Neural progenitor cell (in vitro differentiated cells): ENCODE measurements at regions not wholly inside any gene's neighbourhood (a gene's known extent, or its start where the extent isn't known, plus 50 kb on each side); places are given as distances from the start of the nearest gene placed in this dataset.

Experiments used
- DNase-seq: peaks from one replicate; pipeline ENCODE4 v3.0.0-alpha.2; 2016; ENCODE audit warnings: low spot score
- H2AFZ ChIP-seq: fragments of 200-600 bp; sonication (generic); replicated peaks from 2 replicates; pipeline ENCODE4 v1.6.1; 2016; ENCODE audit warnings: antibody characterized with exemption
- H3F3A ChIP-seq: fragments of 200-600 bp; sonication (generic); 2 replicates; pipeline ENCODE4 v1.6.1; 2016; ENCODE audit warnings: antibody characterized with exemption, low read depth
- H3K27ac ChIP-seq: fragments of 200-600 bp; sonication (generic); 2 replicates; pipeline ENCODE4 v1.5.1; 2016; ENCODE audit warnings: mild to moderate bottlenecking
- H3K27me3 ChIP-seq: fragments of 200-600 bp; sonication (generic); 2 replicates; pipeline ENCODE4 v1.6.1; 2016; ENCODE audit warnings: mild to moderate bottlenecking, moderate library complexity
- H3K36me3 ChIP-seq: fragments of 200-600 bp; sonication (generic); 2 replicates; pipeline ENCODE4 v1.5.1; 2016
- H3K4me1 ChIP-seq: fragments of 200-600 bp; sonication (generic); 2 replicates; pipeline ENCODE4 v1.6.1; 2016; ENCODE audit warnings: mixed run types
- H3K4me2 ChIP-seq: fragments of 200-600 bp; sonication (generic); 2 replicates; pipeline ENCODE4 v1.6.1; 2016
- H3K4me3 ChIP-seq: fragments of 200-600 bp; sonication (generic); 2 replicates; pipeline ENCODE4 v1.5.1; 2016
- H3K79me2 ChIP-seq: fragments of 200-600 bp; sonication (generic); 2 replicates; pipeline ENCODE4 v1.6.1; 2016; ENCODE audit warnings: low read depth
- H3K9ac ChIP-seq: fragments of 200-600 bp; sonication (generic); 2 replicates; pipeline ENCODE4 v1.6.1; 2016
- H3K9me3 ChIP-seq: fragments of 200-600 bp; sonication (generic); 2 replicates; pipeline ENCODE4 v1.5.1; 2016; ENCODE audit warnings: low read depth
- H4K20me1 ChIP-seq: fragments of 200-600 bp; sonication (generic); 2 replicates; pipeline ENCODE4 v1.6.1; 2016; ENCODE audit warnings: low read depth
- H3K27ac Mint-ChIP-seq: 3 replicates; pipeline ENCODE4 v1.8.0; 2021; ENCODE audit warnings: mixed read lengths
- H3K27me3 Mint-ChIP-seq: 2 replicates; pipeline ENCODE4 v1.8.0; 2022; ENCODE audit warnings: low read depth, mild to moderate bottlenecking, inconsistent platforms, moderate library complexity, mixed read lengths; ENCODE audit not compliant: insufficient read depth
- H3K36me3 Mint-ChIP-seq: 3 replicates; pipeline ENCODE4 v1.8.0; 2021; ENCODE audit warnings: mixed read lengths
- H3K4me1 Mint-ChIP-seq: 3 replicates; pipeline ENCODE4 v1.8.0; 2021; ENCODE audit warnings: mixed read lengths
- H3K4me3 Mint-ChIP-seq: 3 replicates; pipeline ENCODE4 v1.8.0; 2021; ENCODE audit warnings: mild to moderate bottlenecking, moderate library complexity, mixed read lengths
- H3K9me3 Mint-ChIP-seq: 3 replicates; pipeline ENCODE4 v1.8.0; 2020; ENCODE audit warnings: mixed read lengths
- CTCF ChIP-seq: fragments of 200-600 bp; sonication (generic); IDR thresholded peaks from 2 replicates; pipeline ENCODE4 v1.5.1; 2017; ENCODE audit warnings: antibody characterized with exemption, mild to moderate bottlenecking
- EZH2 ChIP-seq: fragments of 200-600 bp; sonication (generic); IDR thresholded peaks from 2 replicates; pipeline ENCODE4 v1.6.1; 2017; ENCODE audit warnings: antibody characterized with exemption, mild to moderate bottlenecking, moderate library complexity
- EZH2phosphoT487 ChIP-seq: fragments of 200-600 bp; sonication (generic); IDR thresholded peaks from 2 replicates; pipeline ENCODE4 v1.6.1; 2017; ENCODE audit warnings: antibody characterized with exemption

DNA sequence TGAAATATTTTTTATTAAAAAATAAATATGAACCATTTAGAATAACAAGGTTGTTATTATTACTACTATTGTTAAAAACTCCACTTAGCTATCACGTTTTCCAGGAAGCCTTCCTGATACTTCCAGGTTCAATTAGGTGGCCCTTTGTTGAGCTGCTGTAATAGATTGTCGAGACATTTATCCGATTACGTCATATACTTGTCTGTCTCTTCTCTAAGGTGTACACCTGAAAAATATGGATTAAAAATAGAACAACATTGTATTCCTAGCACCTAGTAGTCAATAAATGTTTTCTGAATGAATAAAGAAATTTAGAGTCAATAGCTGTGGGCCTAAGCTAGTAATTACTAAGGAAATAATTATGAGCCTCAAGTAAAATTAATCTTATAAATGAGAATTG is 359.6 kb downstream of the RNF144B start:
- DNase-seq, result no peak
- no peak overlapping the region for H3K4me3 Mint-ChIP-seq
- H3K4me2 ChIP-seq, result no peak overlapping the region
- no peaks in the 10 kb centered on the region for H3K36me3 ChIP-seq
- H3K4me1 Mint-ChIP-seq, result peaks cover 19% of the 10 kb centered on the region
- H3K4me3 ChIP-seq, result no peak overlapping the region
- H4K20me1 ChIP-seq, result no peaks in the 10 kb centered on the region
- peaks cover 29% of the 10 kb centered on the region for H3K4me1 ChIP-seq
- no peak overlapping the region for H3K27ac ChIP-seq
- H3K36me3 Mint-ChIP-seq, result no peaks in the 10 kb centered on the region
- no peak overlapping the region for H3K9ac ChIP-seq
- peaks cover 5% of the 10 kb centered on the region for H3K27me3 Mint-ChIP-seq
- no peak overlapping the region for H3K27ac Mint-ChIP-seq
- TF ChIP-seq EZH2, result no peak
- TF ChIP-seq EZH2phosphoT487, result no peak
- no peak for TF ChIP-seq CTCF
- peaks cover 17% of the 10 kb centered on the region for H3F3A ChIP-seq
- no peaks in the 10 kb centered on the region for H3K9me3 ChIP-seq
- H2AFZ ChIP-seq, result no peak overlapping the region
- H3K27me3 ChIP-seq, result peaks cover 3% of the 10 kb centered on the region
- no peaks in the 10 kb centered on the region for H3K79me2 ChIP-seq
- H3K9me3 Mint-ChIP-seq, result peaks cover 12% of the 10 kb centered on the region

- Mint-ChIP-seq H3K4me3 (no peak overlapping the region), H3K4me1 (peaks cover 32% of the 10 kb centered on the region), H3K36me3 (no peaks in the 10 kb centered on the region), H3K27ac (no peak overlapping the region), H3K27me3 (peaks cover 5% of the 10 kb centered on the region), H3K9me3 (peaks cover 12% of the 10 kb centered on the region)
- H3K79me2 ChIP-seq, result no peaks in the 10 kb centered on the region
- no peak overlapping the region for H3K4me3 ChIP-seq
- H3K36me3 ChIP-seq, result no peaks in the 10 kb centered on the region
- peaks cover 22% of the 10 kb centered on the region for H3F3A ChIP-seq
- H4K20me1 ChIP-seq, result no peaks in the 10 kb centered on the region
- H2AFZ ChIP-seq, result no peak overlapping the region
- H3K9ac ChIP-seq, result no peak overlapping the region
- no peaks in the 10 kb centered on the region for H3K9me3 ChIP-seq
- TF ChIP-seq EZH2phosphoT487, result peak; percentile 81
- no peak for TF ChIP-seq CTCF
- H3K27ac ChIP-seq, result peak overlapping the region; percentile 66
- H3K27me3 ChIP-seq, result peaks cover 10% of the 10 kb centered on the region
- H3K4me2 ChIP-seq, result peak overlapping the region; percentile 67
- H3K4me1 ChIP-seq, result peaks cover 42% of the 10 kb centered on the region
- DNase-seq, result peak; percentile 89
These were observed 361.2 kb downstream of the RNF144B start for GRCh38 chr6:18748314-18748713.

DNA sequence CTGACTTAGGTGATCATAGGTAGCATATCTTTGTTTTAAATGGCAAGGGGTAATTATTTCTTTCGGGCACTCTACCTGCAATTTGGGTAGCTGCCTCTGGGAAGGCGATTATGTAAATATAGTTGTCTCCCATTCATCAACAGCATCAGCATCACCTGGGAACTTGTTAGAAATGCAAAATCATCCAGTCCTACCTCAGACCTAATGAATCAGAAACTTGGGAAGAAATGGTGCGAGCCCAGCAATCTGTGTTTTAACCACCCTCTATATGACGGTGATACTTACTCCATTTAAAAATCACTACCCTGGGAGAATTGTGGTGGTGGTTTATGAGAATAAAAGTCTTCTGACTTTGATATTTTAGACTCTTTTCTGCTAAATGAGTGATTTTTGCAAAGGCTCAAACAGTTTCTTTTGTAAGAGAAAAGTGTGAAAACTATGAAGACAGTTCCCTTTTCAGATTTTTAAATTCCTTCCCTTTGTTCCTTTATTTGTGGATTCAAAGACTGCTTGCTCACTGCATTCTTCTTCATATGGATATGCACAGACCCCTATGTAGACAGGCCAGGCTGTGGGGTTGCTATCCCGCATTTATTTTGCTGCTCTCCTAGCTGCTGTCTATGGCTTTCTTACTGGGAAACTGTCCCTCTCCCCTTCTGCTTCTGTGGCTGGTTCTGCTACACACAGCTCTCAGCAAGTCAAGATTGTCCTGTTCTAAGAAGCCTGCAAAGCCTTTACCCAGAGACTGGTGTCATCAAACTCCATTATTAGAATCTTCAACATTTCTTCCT is 365.3 kb downstream of the RNF144B start:
- no peak overlapping the region for H3K9ac ChIP-seq
- H3K4me2 ChIP-seq, result peak overlapping the region; percentile 7
- Mint-ChIP-seq H3K27ac (no peak overlapping the region), H3K4me1 (peaks cover 39% of the 10 kb centered on the region), H3K36me3 (no peaks in the 10 kb centered on the region), H3K9me3 (peaks cover 4% of the 10 kb centered on the region), H3K4me3 (no peak overlapping the region), H3K27me3 (peaks cover 8% of the 10 kb centered on the region)
- H3K79me2 ChIP-seq, result no peaks in the 10 kb centered on the region
- H4K20me1 ChIP-seq, result no peaks in the 10 kb centered on the region
- no peak for DNase-seq
- peaks cover 41% of the 10 kb centered on the region for H3K4me1 ChIP-seq
- H3K27ac ChIP-seq, result no peak overlapping the region
- peaks cover 15% of the 10 kb centered on the region for H3K27me3 ChIP-seq
- no peak overlapping the region for H3K4me3 ChIP-seq
- no peaks in the 10 kb centered on the region for H3K36me3 ChIP-seq
- TF ChIP-seq EZH2phosphoT487 (no peak), CTCF (no peak), EZH2 (no peak)
- H2AFZ ChIP-seq, result no peak overlapping the region
- peaks cover 20% of the 10 kb centered on the region for H3F3A ChIP-seq
- no peaks in the 10 kb centered on the region for H3K9me3 ChIP-seq
